Lung (tissue), 11 donors: ENCODE measurements at regions not wholly inside any gene's neighbourhood (a gene's known extent, or its start where the extent isn't known, plus 50 kb on each side); places are given as distances from the start of the nearest gene placed in this dataset.

ENCODE experiments used
- ATAC-seq: fragments of 200-7000 bp; cut with Tn5 transposase; one replicate; pipeline ENCODE4 v1.9.1; 2020; ENCODE audit warnings: moderate number of reproducible peaks; ENCODE audit not compliant: insufficient read depth, low FRiP score
- DNase-seq, 3 donors: peaks; one replicate each; pipeline ENCODE4 v3.0.0-alpha.2; 2013 to 2017
- H3K27ac ChIP-seq, 2 donors: one replicate each; pipeline ENCODE4 v1.5.1; 2013; ENCODE audit warnings: mild to moderate bottlenecking in 2 of 2, moderate library complexity in 2 of 2, control low read depth in 1 of 2, inconsistent platforms in 1 of 2, low read depth in 1 of 2, low read length in 1 of 2
- H3K27me3 ChIP-seq, 3 donors: one replicate each; pipeline ENCODE4 v1.5.1; 2013; ENCODE audit warnings: low read length in 2 of 3; ENCODE audit not compliant: control insufficient read depth in 3 of 3, insufficient read depth in 3 of 3
- H3K36me3 ChIP-seq, 4 donors: one replicate each; pipeline ENCODE4 v1.5.1; 2013; ENCODE audit warnings: low read length in 4 of 4, mild to moderate bottlenecking in 1 of 4, moderate library complexity in 1 of 4; ENCODE audit not compliant: control insufficient read depth in 4 of 4, insufficient read depth in 4 of 4
- H3K4me1 ChIP-seq, 5 donors: one replicate each; pipeline ENCODE4 v1.5.1; 2013; ENCODE audit warnings: low read length in 5 of 5, mild to moderate bottlenecking in 2 of 5, moderate library complexity in 1 of 5; ENCODE audit not compliant: control insufficient read depth in 5 of 5, insufficient read depth in 5 of 5
- H3K4me3 ChIP-seq: one replicate; pipeline ENCODE4 v1.5.1; 2013; ENCODE audit warnings: mild to moderate bottlenecking, control low read depth, moderate library complexity
- H3K9ac ChIP-seq, 2 donors: one replicate each; pipeline ENCODE4 v1.5.1; 2013; ENCODE audit warnings: low read length in 2 of 2, control low read depth in 1 of 2; ENCODE audit not compliant: insufficient read depth in 1 of 2
- H3K9me3 ChIP-seq, 4 donors: one replicate each; pipeline ENCODE4 v1.5.1; 2013; ENCODE audit warnings: low read length in 3 of 4, mild to moderate bottlenecking in 1 of 4, moderate library complexity in 1 of 4; ENCODE audit not compliant: control insufficient read depth in 4 of 4, insufficient read depth in 3 of 4
- CTCF ChIP-seq: IDR thresholded peaks from 2 replicates; pipeline ENCODE4 v1.5.1; 2012; ENCODE audit warnings: mild to moderate bottlenecking; ENCODE audit errors: control extremely low read depth, extremely low read depth
- WGBS, 2 donors: extraction: QIAGEN DNeasy Blood & Tissue Kit; methylation state at CpG; one replicate each; pipeline ENCODE4 v1.1.7; 2013; 5-methylcytosine and 5-hydroxymethylcytosine counted together
- donor health status: control.
- donor health status: control.
- donor health status: Bipolar disorder and iron deficiency.
- donor health status: healthy.
- donor health status: DM: yes; HTN: yes; CAD: no.

GRCh38 chr2:117058366-117058765, 756.1 kb upstream of the DDX18 start:
- Histone ChIP-seq H3K9me3 (no peaks in the 10 kb centered on the region), H3K27ac (no peak overlapping the region), H3K4me3 (no peak overlapping the region), H3K27me3 (no peaks in the 10 kb centered on the region), H3K36me3 (no peaks in the 10 kb centered on the region), H3K4me1 (no peaks in the 10 kb centered on the region), H3K9ac (no peak overlapping the region)
- ATAC-seq (no peak), DNase-seq (no peak)
- TF ChIP-seq CTCF: no peak
- 30 to 50% methylated on average over 3 of the region's 3 CpGs for WGBS, 2 donors

GRCh38 chr2:117064021-117064420, 750.5 kb upstream of the DDX18 start:
- no peak for ATAC-seq
- no peaks in the 10 kb centered on the region for H3K36me3 ChIP-seq
- H3K27ac ChIP-seq: no peak overlapping the region
- no peak overlapping the region for H3K4me3 ChIP-seq
- no peak for TF ChIP-seq CTCF
- H3K27me3 ChIP-seq: no peaks in the 10 kb centered on the region
- no peak for DNase-seq
- no peaks in the 10 kb centered on the region for H3K9me3 ChIP-seq
- H3K9ac ChIP-seq: no peak overlapping the region
- 46 to 62% methylated on average over 2 of the region's 2 CpGs for WGBS, 2 donors
- no peaks in the 10 kb centered on the region for H3K4me1 ChIP-seq

GRCh38 chr2:117065912-117066311, 748.6 kb upstream of the DDX18 start:
- DNase-seq: no peak
- TF ChIP-seq CTCF: no peak
- H3K4me1 ChIP-seq: no peaks in the 10 kb centered on the region
- WGBS, 2 donors: 53 to 79% methylated on average over 4 of the region's 4 CpGs
- no peak for ATAC-seq
- no peak overlapping the region for H3K27ac ChIP-seq
- no peaks in the 10 kb centered on the region for H3K36me3 ChIP-seq
- peaks cover 0 to 2% (median 0%) of the 10 kb centered on the region in 4 donors for H3K9me3 ChIP-seq
- H3K27me3 ChIP-seq: no peaks in the 10 kb centered on the region
- H3K4me3 ChIP-seq: no peak overlapping the region
- H3K9ac ChIP-seq: no peak overlapping the region

- Histone ChIP-seq H3K9ac (no peak overlapping the region), H3K4me1 (no peaks in the 10 kb centered on the region), H3K4me3 (no peak overlapping the region), H3K9me3 (peaks cover 0 to 9% (median 1%) of the 10 kb centered on the region in 4 donors), H3K36me3 (no peaks in the 10 kb centered on the region), H3K27me3 (no peaks in the 10 kb centered on the region), H3K27ac (no peak overlapping the region)
- 76 to 93% methylated on average over 4 of the region's 4 CpGs for WGBS, 2 donors
- no peak for ATAC-seq
- DNase-seq: no peak
- TF ChIP-seq CTCF: no peak
Measured at GRCh38 chr2:117067900-117068299, 746.6 kb upstream of the DDX18 start.
